HG03139 (cell line): ENCODE measurements at regions not wholly inside any gene's neighbourhood (a gene's known extent, or its start where the extent isn't known, plus 50 kb on each side); places are given as distances from the start of the nearest gene placed in this dataset.

Experiments
- ATAC-seq: cut with Tn5 transposase; IDR thresholded peaks from one replicate; pipeline ENCODE4 v1.9.1; 2021; ENCODE audit not compliant: unreplicated experiment

GRCh38 chr2:51483720-51484119 is 451.8 kb upstream of the NRXN1 start:
- no peak for ATAC-seq

GRCh38 chr2:51472783-51473182 is 440.9 kb upstream of the NRXN1 start:
- ATAC-seq = no peak

GRCh38 chr2:51472300-51472699 is 440.4 kb upstream of the NRXN1 start:
- ATAC-seq = no peak

- ATAC-seq = no peak
These were observed 437.2 kb upstream of the NRXN1 start for GRCh38 chr2:51469102-51469501.

GRCh38 chr2:51465326-51465725 is 433.4 kb upstream of the NRXN1 start:
- ATAC-seq = no peak

- ATAC-seq = no peak
These were observed 422.2 kb upstream of the NRXN1 start for GRCh38 chr2:51454177-51454576.

GRCh38 chr2:51448911-51449310 is 417.0 kb upstream of the NRXN1 start:
- no peak for ATAC-seq

- ATAC-seq = no peak
These were observed 409.9 kb upstream of the NRXN1 start for GRCh38 chr2:51441786-51442185.

GRCh38 chr2:51424418-51424817 is 392.5 kb upstream of the NRXN1 start:
- no peak for ATAC-seq

- no peak for ATAC-seq
These were observed 388.6 kb upstream of the NRXN1 start for GRCh38 chr2:51420511-51420910.

GRCh38 chr2:51413726-51414125 is 381.8 kb upstream of the NRXN1 start:
- ATAC-seq = no peak

- no peak for ATAC-seq
These were observed 378.4 kb upstream of the NRXN1 start for GRCh38 chr2:51410331-51410730.

- ATAC-seq = no peak
These were observed 378.0 kb upstream of the NRXN1 start for GRCh38 chr2:51409920-51410319.

GRCh38 chr2:51404226-51404625 is 372.3 kb upstream of the NRXN1 start:
- ATAC-seq = no peak

- ATAC-seq = no peak
These were observed 369.6 kb upstream of the NRXN1 start for GRCh38 chr2:51401546-51401945.

- no peak for ATAC-seq
These were observed 355.3 kb upstream of the NRXN1 start for GRCh38 chr2:51387235-51387634.

GRCh38 chr2:51379997-51380396 is 348.1 kb upstream of the NRXN1 start:
- no peak for ATAC-seq

GRCh38 chr2:51368250-51368649 is 336.3 kb upstream of the NRXN1 start:
- ATAC-seq = no peak

GRCh38 chr2:51350100-51350499 is 318.2 kb upstream of the NRXN1 start:
- no peak for ATAC-seq

GRCh38 chr2:51344886-51345285 is 313.0 kb upstream of the NRXN1 start:
- ATAC-seq = no peak

GRCh38 chr2:51335087-51336058 is 303.4 kb upstream of the NRXN1 start:
- no peak for ATAC-seq

GRCh38 chr2:51329512-51329911 is 297.6 kb upstream of the NRXN1 start:
- ATAC-seq = no peak

GRCh38 chr2:51324051-51324450 is 292.1 kb upstream of the NRXN1 start:
- no peak for ATAC-seq
